Neuronal stem cell (in vitro differentiated cells): ENCODE measurements at regions not wholly inside any gene's neighbourhood (a gene's known extent, or its start where the extent isn't known, plus 50 kb on each side); places are given as distances from the start of the nearest gene placed in this dataset.

ENCODE experiments used
- DNase-seq: peaks from one replicate; pipeline ENCODE4 v3.0.0-alpha.2; 2013; ENCODE audit warnings: low spot score
- H2AFZ ChIP-seq: one replicate; pipeline ENCODE4 v1.6.1; 2013; ENCODE audit warnings: mild to moderate bottlenecking, low read length, inconsistent platforms
- H2AK5ac ChIP-seq: 2 replicates; pipeline ENCODE4 v1.6.1; 2013; ENCODE audit warnings: low read depth, mild to moderate bottlenecking, inconsistent platforms, low read length, moderate library complexity, mixed read lengths
- H2BK120ac ChIP-seq: 2 replicates; pipeline ENCODE4 v1.6.1; 2013; ENCODE audit warnings: low read depth, mild to moderate bottlenecking, inconsistent platforms, low read length, moderate library complexity, mixed read lengths
- H2BK12ac ChIP-seq: one replicate; pipeline ENCODE4 v1.6.1; 2013; ENCODE audit warnings: low read length, inconsistent platforms
- H2BK15ac ChIP-seq: 2 replicates; pipeline ENCODE4 v1.6.1; 2013; ENCODE audit warnings: mild to moderate bottlenecking, low read length, inconsistent platforms, mixed read lengths
- H2BK5ac ChIP-seq: one replicate; pipeline ENCODE4 v1.6.1; 2013; ENCODE audit warnings: inconsistent platforms, mild to moderate bottlenecking, low read length, moderate library complexity
- H3K14ac ChIP-seq: one replicate; pipeline ENCODE4 v1.6.1; 2013; ENCODE audit warnings: low read length, inconsistent platforms
- H3K18ac ChIP-seq: 2 replicates; pipeline ENCODE4 v1.6.1; 2013; ENCODE audit warnings: low read length, inconsistent platforms
- H3K23ac ChIP-seq: 2 replicates; pipeline ENCODE4 v1.6.1; 2013; ENCODE audit warnings: low read depth, mild to moderate bottlenecking, mixed read lengths, low read length, inconsistent platforms; ENCODE audit not compliant: poor library complexity
- H3K27ac ChIP-seq: replicated peaks from 3 replicates; pipeline ENCODE4 v1.5.1; 2013; ENCODE audit warnings: low read length, inconsistent platforms
- H3K27me3 ChIP-seq, 3 experiments: 2 replicates each; pipeline ENCODE4 v1.6.1; 2013; ENCODE audit warnings: low read length in 3 of 3, mild to moderate bottlenecking in 2 of 3, inconsistent platforms in 1 of 3, low read depth in 1 of 3, mixed read lengths in 1 of 3, moderate library complexity in 1 of 3; ENCODE audit not compliant: control insufficient read depth in 3 of 3, insufficient read depth in 3 of 3
- H3K36me3 ChIP-seq, 2 donors: replicated peaks in 1 of 2; 2 replicates each; pipeline ENCODE4 v1.6.1; 2013; ENCODE audit warnings: low read length in 2 of 2; ENCODE audit not compliant: control insufficient read depth in 2 of 2, insufficient read depth in 2 of 2
- H3K4ac ChIP-seq: 2 replicates; pipeline ENCODE4 v1.6.1; 2013; ENCODE audit warnings: inconsistent platforms, mild to moderate bottlenecking, low read length, moderate library complexity
- H3K4me1 ChIP-seq, 2 donors: 1 replicate in 1 of 2; 2 replicates in 1 of 2; pipeline ENCODE4 v1.6.1; 2013; ENCODE audit warnings: low read length in 2 of 2, low read depth in 1 of 2; ENCODE audit not compliant: control insufficient read depth in 2 of 2, insufficient read depth in 1 of 2
- H3K4me2 ChIP-seq: one replicate; pipeline ENCODE4 v1.6.1; 2013; ENCODE audit warnings: mild to moderate bottlenecking, low read length, inconsistent platforms; ENCODE audit not compliant: insufficient read depth, poor library complexity, severe bottlenecking
- H3K4me3 ChIP-seq, 2 donors: 2 replicates each; pipeline ENCODE4 v1.5.1; 2013; ENCODE audit warnings: low read length in 2 of 2, mild to moderate bottlenecking in 2 of 2, inconsistent platforms in 1 of 2, moderate library complexity in 1 of 2
- H3K79me1 ChIP-seq: one replicate; pipeline ENCODE4 v1.6.1; 2013; ENCODE audit warnings: low read depth, mild to moderate bottlenecking, inconsistent platforms, low read length, moderate library complexity
- H3K9ac ChIP-seq: one replicate; pipeline ENCODE4 v1.6.1; 2013; ENCODE audit warnings: mild to moderate bottlenecking, low read depth, low read length, inconsistent platforms; ENCODE audit not compliant: poor library complexity
- H3K9me3 ChIP-seq, 2 donors: replicated peaks in 1 of 2; 2 replicates each; pipeline versions ENCODE3 to v1.6.1; 2013; ENCODE audit warnings: low read length in 2 of 2, mild to moderate bottlenecking in 2 of 2, inconsistent platforms in 1 of 2, low read depth in 1 of 2, mixed read lengths in 1 of 2, moderate library complexity in 1 of 2; ENCODE audit not compliant: control insufficient read depth in 2 of 2, insufficient read depth in 1 of 2
- H4K8ac ChIP-seq: one replicate; pipeline ENCODE4 v1.6.1; 2013; ENCODE audit warnings: low read depth, mild to moderate bottlenecking, inconsistent platforms, low read length, moderate library complexity
- H4K91ac ChIP-seq: one replicate; pipeline ENCODE4 v1.6.1; 2013; ENCODE audit warnings: low read length, low read depth, mild to moderate bottlenecking, inconsistent platforms; ENCODE audit not compliant: poor library complexity
- WGBS, 2 donors: extraction: QIAGEN DNeasy Blood & Tissue Kit; methylation state at CpG; one replicate each; pipeline ENCODE4 v1.1.7; 2013; ENCODE audit warnings: missing lambda C conversion rate in 2 of 2, mixed read lengths in 1 of 2; ENCODE audit not compliant: insufficient read length in 2 of 2, insufficient replicate concordance in 1 of 2; ENCODE audit errors: extremely low coverage in 2 of 2; 5-methylcytosine and 5-hydroxymethylcytosine counted together

DNA sequence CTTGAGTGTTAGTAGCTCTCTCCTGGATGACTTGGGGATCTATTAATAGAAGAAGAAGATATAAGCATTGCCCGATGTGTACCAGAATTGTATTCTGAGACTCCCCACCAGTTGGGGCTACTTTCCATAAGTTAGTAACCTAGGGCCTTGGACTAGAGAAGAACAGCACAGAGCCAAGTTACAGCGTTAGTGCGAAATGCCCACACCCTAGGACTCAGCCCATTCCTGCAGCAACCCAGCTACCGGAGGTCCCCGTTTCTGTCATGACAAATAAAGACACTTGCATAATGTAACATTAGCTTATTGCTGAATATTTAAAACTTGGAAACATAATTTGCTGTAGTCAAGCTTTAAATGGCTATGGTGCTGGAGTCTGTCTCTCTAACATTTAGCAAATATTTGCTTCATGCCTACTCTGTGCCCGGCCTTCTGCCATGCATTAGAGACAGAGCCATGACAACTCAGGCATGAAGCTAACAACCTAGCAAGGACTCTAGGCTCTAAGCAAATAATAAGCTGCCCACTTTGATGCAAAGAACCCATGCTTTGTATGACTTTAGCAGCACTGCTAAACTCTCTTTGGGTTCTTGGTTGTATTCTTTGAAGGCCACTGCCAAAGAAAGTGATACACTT lies 103.4 kb upstream of the COL21A1 start:
- Histone ChIP-seq H3K4me1 (peaks cover 3% of the 10 kb centered on the region in 2 donors), H2BK12ac (no peak overlapping the region)

DNA sequence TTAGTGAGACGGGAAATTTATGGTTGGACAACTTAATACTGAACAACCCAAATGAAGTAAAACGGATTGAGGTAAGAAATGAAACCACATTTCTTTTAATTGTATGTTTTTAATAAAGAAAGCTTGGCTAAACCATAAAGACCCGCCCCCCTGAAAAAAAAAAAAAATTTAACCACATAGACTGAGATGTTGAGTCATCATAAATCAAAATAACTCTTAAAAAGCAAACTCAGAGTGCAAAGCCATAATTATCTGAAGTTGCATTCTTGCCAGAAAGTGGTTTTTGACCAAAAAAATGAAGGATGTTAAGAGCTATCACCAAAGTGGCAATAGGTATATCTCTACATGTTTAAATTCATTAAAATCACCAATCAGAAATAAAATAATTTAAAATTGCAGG lies 101.8 kb upstream of the COL21A1 start:
- no peak overlapping the region for H3K4me3 ChIP-seq
- H2AFZ ChIP-seq: no peak overlapping the region
- H3K27me3 ChIP-seq: no peaks in the 10 kb centered on the region
- no peak overlapping the region for H3K4me2 ChIP-seq
- no peaks in the 10 kb centered on the region for H3K36me3 ChIP-seq
- no peak overlapping the region for H4K8ac ChIP-seq
- no peak overlapping the region for H2BK5ac ChIP-seq
- peaks cover 3% of the 10 kb centered on the region in 2 donors for H3K4me1 ChIP-seq
- no peak overlapping the region for H3K18ac ChIP-seq
- no peak overlapping the region for H3K27ac ChIP-seq
- no peaks in the 10 kb centered on the region for H3K9me3 ChIP-seq
- WGBS, 2 donors: no CpG with 5 or more reads among the region's 3 CpGs
- H2BK12ac ChIP-seq: no peak overlapping the region
- DNase-seq: no peak
- H2BK15ac ChIP-seq: no peak overlapping the region
- H2AK5ac ChIP-seq: no peak overlapping the region
- H3K4ac ChIP-seq: no peak overlapping the region
- H3K79me1 ChIP-seq: no peaks in the 10 kb centered on the region
- no peak overlapping the region for H4K91ac ChIP-seq
- H3K23ac ChIP-seq: no peak overlapping the region
- H3K9ac ChIP-seq: no peak overlapping the region
- H2BK120ac ChIP-seq: no peak overlapping the region
- no peak overlapping the region for H3K14ac ChIP-seq

More for the DNA sequence above, 103.4 kb upstream of the COL21A1 start:
- Histone ChIP-seq H2BK15ac (no peak overlapping the region), H3K9me3 (no peaks in the 10 kb centered on the region), H3K4me2 (no peak overlapping the region), H3K27ac (no peak overlapping the region), H3K9ac (no peak overlapping the region), H3K14ac (no peak overlapping the region), H3K79me1 (no peaks in the 10 kb centered on the region), H3K4me3 (no peak overlapping the region), H3K4ac (no peak overlapping the region), H4K8ac (no peak overlapping the region), H2AK5ac (no peak overlapping the region), H2AFZ (no peak overlapping the region), H3K27me3 (no peaks in the 10 kb centered on the region), H2BK120ac (no peak overlapping the region), H3K23ac (no peak overlapping the region), H4K91ac (no peak overlapping the region), H3K18ac (no peak overlapping the region), H3K36me3 (no peaks in the 10 kb centered on the region), H2BK5ac (no peak overlapping the region)
- DNase-seq: no peak
- WGBS, 2 donors: no CpG with 5 or more reads among the region's 6 CpGs

DNA sequence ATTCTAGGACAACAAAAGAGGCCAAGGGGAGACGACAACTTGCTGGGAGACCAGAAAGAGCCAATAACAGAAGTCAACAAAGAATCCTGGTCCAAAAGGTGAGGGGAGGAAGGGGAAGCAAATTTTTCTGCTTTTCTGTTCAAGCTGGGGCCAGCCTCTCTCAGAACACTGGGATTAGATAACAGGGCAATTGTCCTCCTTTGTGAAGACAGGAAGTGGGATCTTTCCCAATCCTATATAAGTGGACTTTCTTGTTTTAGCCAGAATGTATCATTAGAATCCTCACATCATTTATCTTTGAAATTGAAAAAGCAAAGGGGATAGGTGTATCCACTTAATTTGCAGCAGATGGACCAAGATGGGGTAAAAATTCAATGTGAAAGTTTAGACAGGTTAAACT lies 101.2 kb upstream of the COL21A1 start:
- H3K9ac ChIP-seq: no peak overlapping the region
- H3K27ac ChIP-seq: no peak overlapping the region
- H3K36me3 ChIP-seq: no peaks in the 10 kb centered on the region
- peaks cover 3% of the 10 kb centered on the region in 2 donors for H3K4me1 ChIP-seq
- H4K91ac ChIP-seq: no peak overlapping the region
- no peak overlapping the region for H2BK5ac ChIP-seq
- no peak overlapping the region for H2BK15ac ChIP-seq
- no peak overlapping the region for H2BK12ac ChIP-seq
- H2AFZ ChIP-seq: peak overlapping the region; percentile 13
- no peaks in the 10 kb centered on the region for H3K9me3 ChIP-seq
- H3K4me2 ChIP-seq: no peak overlapping the region
- no peak overlapping the region for H3K23ac ChIP-seq
- DNase-seq: no peak
- no peak overlapping the region for H3K14ac ChIP-seq
- no peak overlapping the region for H3K4me3 ChIP-seq
- no peak overlapping the region for H2AK5ac ChIP-seq
- WGBS, 2 donors: no CpG with 5 or more reads among the region's 1 CpG
- no peak overlapping the region for H3K4ac ChIP-seq
- no peaks in the 10 kb centered on the region for H3K79me1 ChIP-seq
- no peak overlapping the region for H4K8ac ChIP-seq
- no peak overlapping the region for H2BK120ac ChIP-seq
- H3K27me3 ChIP-seq: no peaks in the 10 kb centered on the region
- no peak overlapping the region for H3K18ac ChIP-seq

DNA sequence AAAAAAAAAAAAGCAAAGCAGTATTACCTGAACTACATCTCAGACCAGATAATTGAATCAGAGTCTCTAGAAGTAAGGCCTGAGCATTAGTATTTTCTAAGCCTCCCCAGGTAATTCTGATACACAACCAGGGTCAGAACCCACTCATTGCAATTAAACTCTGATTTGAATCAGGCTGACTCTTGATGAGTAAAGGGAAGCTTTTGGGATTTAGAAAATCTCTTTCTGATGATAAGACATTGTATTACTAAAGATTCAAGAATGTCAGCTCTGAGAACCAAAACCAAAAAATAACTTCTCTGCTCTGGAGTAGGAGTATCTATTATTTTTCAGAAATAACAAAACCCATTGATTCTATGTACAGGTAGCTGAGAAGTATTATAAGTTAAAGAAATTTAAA lies 100.1 kb upstream of the COL21A1 start:
- no peak overlapping the region for H3K18ac ChIP-seq
- no peak for DNase-seq
- no peak overlapping the region for H3K27ac ChIP-seq

More for the DNA sequence above, 100.1 kb upstream of the COL21A1 start:
- Histone ChIP-seq H2AFZ (no peak overlapping the region), H3K9ac (no peak overlapping the region), H2BK15ac (no peak overlapping the region), H2BK120ac (no peak overlapping the region), H3K4me2 (no peak overlapping the region), H2BK12ac (no peak overlapping the region), H3K9me3 (no peaks in the 10 kb centered on the region), H2BK5ac (no peak overlapping the region), H3K36me3 (no peaks in the 10 kb centered on the region), H3K14ac (no peak overlapping the region), H3K27me3 (no peaks in the 10 kb centered on the region), H3K4me3 (no peak overlapping the region), H2AK5ac (no peak overlapping the region), H4K8ac (no peak overlapping the region), H4K91ac (no peak overlapping the region), H3K23ac (no peak overlapping the region), H3K79me1 (no peaks in the 10 kb centered on the region), H3K4me1 (peaks cover 3% of the 10 kb centered on the region in 2 donors), H3K4ac (no peak overlapping the region)
